NCI-H2171 treated with DMSO at 0.1 percent for 48 hours (cell line): ENCODE measurements at regions not wholly inside any gene's neighbourhood (a gene's known extent, or its start where the extent isn't known, plus 50 kb on each side); places are given as distances from the start of the nearest gene placed in this dataset.
"Not testable (repeated sequence)": the region's sequence is repeated elsewhere in the genome, so short reads cannot be mapped to it uniquely, and the experiment has no call there.

ENCODE experiments used
- DNase-seq: peaks from one replicate; lab custom pipeline; 2025; lab: John Stamatoyannopoulos, UW

DNA sequence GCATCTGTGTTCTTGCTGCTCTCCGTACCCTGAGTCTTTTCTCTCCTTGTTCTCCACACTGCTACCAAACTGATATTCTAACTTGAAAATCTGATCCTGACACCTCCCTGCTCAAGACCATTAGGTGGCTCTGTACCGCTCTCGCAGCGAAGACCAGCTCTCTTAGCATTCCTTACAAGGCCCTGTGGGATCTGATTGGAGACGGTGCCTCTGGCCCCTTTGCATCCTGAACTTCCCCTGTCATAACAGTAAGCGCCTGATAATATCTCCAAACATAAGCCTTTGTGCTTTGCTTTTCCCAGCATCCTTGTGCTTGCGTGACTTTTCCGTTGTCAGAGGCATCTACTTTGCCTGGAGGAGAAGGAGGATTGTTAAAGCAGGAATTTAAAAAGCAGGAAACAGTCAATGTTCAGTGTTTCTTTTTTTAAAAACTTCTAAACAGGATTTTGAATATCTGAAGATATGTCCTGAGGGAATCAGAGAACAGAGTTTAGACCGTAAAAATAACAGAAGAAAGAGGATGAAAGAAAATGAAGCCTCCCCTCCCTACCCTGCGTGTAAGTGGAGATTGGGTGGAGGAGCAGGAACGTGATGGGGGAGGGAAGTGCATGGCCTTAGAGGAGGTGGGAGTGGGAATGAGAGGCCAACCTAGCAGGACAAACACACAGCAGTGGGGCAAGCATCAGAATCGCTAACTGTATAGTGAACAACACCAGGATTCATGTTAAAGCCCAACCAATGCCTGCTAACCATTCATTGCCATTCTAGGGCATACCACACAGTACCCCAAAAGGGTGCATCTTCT, 89.2 kb upstream of the STMND1 start:
- DNase-seq: no peak

DNA sequence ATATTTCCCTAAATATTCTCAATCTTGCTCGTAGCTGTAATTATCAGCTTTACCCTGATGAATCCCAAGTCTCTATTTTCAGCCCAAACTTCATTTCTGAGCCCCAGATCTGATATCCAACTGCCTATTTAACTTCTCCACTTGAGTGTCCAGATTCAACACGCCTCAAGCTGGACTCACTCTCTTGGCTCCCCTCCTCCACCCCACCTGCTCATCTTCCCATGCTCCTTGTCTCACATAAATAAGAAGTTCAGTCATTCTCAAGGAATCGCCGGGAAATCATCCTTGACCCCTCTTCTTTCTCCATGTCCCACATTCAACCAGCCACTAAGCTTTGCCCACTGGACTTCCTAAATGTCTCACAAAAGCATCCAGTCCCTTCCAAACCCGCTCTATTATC, 89.9 kb upstream of the STMND1 start:
- no peak for DNase-seq

DNA sequence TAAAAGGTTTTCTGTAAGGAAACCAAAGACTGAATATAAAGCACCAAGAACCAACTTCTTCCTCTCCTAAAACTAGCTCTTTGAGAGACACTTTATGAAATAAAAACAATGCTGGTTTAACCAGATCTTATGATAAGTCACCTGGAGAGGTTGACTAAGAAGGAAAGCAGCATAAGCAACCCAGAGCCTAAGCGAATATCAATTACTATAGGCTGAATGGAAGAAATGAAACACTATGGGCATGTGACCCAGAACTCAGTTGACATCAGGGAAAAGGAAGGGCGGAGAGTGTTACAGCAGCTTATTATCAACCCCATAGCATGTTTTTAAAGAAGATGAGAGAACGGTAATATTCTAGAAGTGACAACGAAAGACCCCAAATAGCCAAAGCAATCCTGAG, 94.1 kb upstream of the STMND1 start:
- no peak for DNase-seq

DNA sequence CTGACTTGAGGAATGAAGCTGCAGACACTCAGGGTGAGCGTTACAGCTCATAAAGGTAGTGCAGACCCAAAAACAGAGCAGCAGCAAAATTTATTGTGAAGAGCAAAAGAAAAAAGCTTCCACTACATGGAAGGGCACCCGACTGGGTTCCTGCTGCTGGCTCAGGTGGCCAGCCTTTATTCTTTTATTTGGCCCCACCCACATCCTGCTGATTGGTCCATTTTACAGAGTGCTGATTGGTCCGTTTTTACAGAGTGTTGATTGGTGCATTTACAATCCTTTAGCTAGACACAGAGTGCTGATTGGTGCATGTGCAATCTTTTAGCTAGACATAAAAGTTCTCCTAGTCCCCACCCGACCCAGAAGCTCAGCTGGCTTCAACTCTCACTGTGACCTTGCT, 95.3 kb upstream of the STMND1 start:
- DNase-seq: no peak

DNA sequence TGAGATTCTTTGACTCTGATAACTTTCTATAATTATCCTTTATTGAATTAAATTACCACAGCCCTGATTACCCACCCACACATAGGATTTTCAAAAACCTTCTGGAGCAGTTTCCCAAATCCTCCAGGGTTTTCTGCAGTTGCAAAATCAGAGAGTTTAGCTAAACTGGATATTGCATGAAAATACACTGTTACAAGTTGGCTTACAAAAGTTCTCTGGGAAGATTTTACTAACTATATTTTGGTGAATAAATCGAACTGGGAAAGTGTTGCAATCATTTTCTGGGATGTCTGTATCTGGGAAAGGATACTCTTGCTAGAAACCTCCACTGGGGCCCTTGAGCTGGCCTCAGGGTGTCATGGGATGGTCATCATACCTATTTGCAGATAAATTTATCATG, 97.6 kb upstream of the STMND1 start:
- DNase-seq: no peak

DNA sequence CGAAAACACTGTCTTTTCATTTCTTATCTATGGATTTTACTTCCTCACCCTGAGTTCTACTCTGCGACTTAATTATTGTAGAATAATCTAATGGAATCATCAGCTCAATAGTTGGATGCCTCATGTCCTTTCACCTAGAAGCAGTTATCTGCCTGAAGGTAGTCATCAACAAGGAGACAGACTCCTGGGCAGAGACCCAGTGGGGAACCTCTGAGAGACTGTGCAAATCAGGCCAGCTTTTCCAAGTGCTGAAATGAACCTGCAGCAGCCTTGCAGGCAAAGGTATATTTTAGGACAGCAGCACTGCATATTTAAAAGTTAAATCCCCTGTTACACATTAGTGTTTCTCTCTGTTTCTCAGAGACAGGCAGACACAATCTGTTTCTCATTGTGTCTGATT, 99.7 kb upstream of the STMND1 start:
- DNase-seq: no peak

DNA sequence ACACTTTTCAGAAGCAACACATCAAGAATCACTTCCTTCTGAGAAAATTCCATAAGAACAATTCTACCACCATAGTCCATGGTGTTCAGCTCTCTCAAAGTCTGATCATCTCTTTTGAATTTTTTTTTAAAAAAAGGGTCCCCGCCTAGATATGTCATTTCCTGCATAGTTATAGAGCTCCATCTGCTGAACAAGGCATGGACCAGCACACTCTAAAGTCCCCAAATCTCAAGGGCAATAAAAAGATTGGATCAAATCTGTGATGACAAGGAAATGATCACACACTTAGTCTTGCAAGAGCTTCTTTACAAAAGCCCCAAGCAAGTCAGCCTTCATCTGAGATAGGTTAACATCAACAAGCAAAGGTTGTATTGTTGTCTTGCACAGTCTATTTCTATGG, 100.7 kb upstream of the STMND1 start:
- no peak for DNase-seq

DNA sequence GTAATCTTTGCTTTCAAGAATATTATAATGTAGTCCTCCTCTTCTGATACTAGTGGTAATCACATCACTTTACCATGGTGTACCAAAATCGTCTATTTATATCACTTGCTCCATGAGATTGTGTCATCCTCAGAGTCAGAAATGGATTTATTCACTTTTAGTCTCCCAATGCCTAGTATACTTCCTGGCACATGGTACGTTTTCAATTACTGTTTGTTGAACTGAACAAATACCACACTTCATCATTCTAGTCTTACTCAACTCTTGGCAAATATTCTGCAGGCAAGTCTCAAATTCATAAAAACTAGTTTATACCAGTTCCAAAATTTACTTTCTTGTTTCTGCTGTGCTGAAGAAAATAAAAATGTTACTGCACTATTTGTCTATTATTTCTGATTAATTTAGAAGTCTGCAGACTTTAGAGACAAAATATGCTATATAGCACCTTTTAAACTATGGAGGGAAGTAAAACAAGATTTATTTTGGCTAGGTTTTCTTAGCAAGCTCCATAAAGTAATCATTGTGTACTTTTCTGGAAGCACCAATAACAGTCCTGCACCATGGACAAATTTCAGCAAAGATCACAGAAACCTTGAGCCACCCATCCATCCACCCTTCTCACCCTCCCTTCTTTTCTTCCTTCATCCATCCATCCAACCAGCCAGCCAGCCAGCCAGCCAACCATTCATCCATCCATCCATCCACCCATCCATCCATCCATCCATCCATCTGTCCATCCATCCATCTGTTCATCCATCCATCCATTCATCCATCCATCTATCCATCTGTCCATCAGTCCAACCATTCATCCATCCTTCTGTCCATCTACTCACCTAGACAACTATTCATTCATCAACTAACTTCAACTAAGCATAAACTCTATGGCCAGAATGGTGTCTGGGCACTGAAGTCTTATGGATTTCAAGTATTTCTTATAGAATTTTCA, 102.1 kb upstream of the STMND1 start:
- no peak for DNase-seq

DNA sequence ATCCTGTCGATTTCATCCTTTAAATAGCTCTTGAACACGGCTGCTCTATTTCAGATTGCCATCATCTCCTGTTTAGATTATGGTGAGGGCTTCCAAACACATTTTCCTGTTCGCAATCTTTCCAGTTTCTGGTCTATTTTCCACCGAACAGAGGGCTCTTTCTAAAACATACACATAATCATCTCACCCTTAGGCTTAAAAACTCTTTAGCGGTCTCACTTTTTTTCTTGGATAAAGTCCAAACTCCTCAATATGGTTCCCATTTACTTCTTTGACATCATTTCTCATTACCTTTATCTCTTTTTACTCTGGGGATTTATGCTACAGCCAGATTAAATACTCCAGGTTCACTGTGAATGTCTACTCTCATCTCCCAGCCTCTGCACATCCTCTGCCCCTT, 103.4 kb upstream of the STMND1 start:
- no peak for DNase-seq

DNA sequence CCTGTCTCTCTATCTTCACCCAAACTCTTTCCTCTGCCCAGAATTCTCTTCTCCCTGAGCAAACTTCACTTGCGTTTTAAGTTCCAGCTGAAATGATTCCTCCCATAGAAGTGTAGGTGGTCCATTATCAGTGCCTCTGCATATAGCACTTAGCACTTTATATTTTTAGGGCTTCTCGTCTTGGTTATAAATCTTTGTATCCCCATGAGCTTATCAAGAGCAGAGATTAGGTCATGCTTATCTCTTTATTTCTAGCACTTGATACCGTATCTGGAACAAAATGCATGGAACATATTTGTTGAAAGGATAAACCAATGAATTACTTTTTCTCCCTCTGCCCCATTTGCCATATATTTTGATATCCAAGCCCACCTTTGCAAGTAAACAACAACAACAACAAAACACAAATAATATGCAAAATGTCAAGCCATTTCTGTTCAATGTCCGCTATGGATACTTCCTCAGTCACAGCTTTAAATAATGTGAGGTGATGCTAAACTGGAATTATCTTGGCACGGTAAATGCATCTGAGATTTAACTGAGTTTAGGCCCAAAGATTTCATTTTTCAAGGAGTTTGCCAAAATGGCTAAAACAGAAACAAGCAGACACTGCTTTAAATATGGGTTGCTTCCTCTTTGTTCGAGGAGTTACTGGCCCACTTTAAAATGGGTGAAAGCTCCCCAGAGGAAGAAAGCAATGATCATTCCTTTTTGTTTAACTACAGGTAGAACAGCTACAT, 106.2 kb upstream of the STMND1 start:
- no peak for DNase-seq

DNA sequence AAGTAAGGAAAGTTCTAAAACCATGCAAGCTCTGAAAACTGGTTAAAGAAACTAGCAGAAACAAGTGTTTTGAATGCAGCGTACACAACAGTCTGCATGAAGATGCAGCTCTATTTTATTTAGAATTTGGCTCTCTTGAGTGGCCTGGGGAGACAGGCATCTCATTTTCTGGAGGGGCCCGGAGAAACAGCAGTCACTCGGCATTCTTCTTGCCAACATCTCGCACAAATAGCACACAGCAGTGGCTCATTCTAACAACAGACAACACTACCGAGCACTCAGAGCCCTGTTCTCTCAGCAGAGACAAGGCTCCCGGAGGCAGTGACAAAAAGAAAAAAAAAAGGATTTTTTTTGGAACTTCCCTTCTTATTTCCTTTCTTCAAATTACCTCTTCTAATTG, 108.5 kb upstream of the STMND1 start:
- DNase-seq: no peak

DNA sequence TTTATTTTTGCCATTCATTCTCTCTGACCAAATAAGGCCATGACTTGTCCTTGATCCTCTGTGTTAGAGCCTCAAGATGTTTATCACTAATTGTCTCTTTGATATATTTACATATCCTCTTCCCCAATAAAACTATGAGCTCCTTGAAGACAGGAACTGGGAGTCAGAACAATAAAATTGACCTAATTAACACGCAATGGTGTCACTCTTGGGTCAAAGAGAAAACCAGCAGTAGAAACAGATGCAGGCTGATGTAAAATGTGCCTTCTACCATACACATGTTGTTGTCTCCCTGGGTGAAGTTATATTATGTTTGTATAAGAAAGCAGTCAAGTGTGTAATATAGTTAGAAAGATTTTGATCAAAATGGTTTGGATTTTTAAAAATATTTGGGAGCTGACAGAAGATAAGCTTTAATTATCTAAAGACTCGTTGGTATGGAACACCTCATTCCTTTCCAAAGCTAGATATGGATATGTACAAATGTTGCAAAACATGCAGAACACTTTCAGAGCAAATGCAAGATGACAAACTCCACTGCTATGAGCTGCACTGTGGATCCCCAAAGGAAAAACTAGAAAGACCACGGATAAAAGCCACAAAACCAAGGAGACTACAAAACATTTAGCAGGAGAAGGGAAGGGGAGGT, 109.7 kb upstream of the STMND1 start:
- DNase-seq: no peak

DNA sequence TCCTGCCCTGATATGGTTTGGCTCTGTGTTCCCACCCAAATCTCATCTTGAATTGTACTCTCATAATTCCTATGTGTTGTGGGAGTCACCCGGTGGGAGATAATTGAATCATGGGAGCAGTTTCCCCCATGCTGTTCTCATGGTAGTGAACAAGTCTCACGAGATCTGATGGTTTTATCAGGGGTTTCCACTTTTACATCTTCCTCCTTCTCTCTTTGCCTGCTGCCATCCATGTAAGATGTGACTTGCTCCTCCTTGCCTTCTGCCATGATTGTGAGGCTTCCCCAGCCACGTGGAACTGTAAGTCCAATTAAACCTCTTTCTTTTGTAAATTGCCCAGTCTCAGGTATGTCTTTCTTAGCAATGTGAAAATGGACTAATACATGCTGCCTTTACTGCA, 111.9 kb upstream of the STMND1 start:
- DNase-seq: not testable (repeated sequence)

DNA sequence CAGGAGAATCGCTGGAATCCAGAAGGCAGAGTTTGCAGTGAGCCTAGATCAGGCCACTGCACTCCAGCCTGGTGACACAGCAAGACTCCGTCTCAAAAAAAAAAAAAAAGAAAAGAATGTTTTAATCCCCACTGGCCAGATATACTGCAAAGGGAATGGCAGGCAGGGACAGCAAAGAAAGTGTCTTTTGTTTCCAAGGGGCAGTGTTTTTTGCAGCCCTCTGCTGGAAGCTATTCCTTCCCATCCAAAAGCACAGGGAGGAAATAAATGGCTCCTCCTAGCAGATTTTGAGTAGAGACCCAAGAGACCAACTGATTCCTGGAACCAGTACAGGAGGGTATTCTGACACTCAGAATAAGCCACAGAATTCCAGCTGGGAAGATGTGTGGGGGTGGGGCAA, 112.5 kb upstream of the STMND1 start:
- no peak for DNase-seq

DNA sequence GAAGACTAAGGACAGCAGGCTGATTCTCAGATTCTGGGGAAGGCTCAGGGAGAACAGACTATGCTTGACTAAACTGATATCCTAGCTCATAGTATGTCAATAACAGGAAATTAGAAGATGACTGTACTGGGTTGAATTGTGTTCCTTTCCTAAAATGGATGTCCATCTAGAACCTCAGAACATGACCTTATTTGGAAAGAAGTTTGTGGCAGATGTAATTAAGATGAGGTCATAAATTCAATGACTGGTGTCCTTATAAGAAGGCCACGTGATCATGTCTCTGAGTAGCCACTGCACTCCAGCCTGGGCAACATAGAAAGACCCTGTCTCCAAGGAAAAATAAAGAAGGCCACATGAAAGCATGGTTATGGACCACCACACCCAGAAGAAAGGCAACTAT, 113.9 kb upstream of the STMND1 start:
- DNase-seq: no peak

DNA sequence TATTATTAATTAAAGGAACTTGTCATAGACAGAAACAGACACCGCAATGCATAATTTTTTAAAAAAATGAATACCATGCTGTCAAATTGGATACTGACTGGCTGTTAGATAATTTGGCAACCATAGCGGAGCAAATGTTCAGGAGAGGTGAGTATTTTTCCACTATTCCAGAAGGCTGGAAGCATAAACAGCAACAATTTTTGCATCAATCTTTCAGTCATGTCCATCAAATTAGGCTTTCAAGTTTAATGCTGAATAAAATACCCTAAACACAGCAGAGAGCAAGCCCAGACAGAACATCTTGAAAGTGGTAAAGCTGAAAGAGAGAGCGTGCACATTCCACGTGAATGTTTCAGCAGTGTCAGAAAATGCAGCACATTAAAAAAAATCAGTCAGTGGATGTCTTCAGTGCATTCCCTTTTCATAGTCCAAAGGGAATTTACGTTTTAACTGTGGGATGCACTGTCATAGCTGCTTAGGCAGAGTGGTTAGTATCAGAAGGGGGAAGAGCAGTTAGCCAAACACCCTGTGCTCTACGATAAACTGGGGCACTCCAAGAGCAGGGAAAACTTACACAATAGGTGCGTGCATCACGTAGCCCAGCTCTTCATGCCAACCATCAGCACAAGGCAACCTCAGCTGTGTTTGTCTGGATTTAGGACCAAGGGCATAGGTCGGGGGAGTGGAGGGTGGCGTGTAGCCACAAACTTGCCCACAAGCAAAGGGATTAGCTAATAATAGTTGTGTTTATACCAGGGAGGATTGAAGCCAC, 116.2 kb upstream of the STMND1 start:
- no peak for DNase-seq

DNA sequence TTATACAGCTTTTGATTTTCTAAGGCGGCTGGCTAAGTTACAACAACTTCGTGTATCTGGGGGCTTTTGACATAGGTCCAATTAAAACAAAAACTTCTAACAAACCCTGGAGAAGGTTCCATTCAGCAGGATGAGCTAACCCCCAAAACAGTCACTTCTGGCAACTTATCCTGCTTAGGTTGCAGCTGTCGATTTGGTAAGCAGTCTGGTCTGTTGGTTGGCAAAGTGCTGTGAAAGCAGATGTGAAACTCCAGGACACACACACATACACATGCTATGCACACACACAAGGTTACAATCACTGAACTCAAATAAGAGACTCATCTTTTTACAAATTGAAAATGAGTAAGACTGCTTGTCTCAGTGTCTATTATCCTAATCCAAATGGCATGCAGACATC, 119.0 kb upstream of the STMND1 start:
- DNase-seq: no peak

DNA sequence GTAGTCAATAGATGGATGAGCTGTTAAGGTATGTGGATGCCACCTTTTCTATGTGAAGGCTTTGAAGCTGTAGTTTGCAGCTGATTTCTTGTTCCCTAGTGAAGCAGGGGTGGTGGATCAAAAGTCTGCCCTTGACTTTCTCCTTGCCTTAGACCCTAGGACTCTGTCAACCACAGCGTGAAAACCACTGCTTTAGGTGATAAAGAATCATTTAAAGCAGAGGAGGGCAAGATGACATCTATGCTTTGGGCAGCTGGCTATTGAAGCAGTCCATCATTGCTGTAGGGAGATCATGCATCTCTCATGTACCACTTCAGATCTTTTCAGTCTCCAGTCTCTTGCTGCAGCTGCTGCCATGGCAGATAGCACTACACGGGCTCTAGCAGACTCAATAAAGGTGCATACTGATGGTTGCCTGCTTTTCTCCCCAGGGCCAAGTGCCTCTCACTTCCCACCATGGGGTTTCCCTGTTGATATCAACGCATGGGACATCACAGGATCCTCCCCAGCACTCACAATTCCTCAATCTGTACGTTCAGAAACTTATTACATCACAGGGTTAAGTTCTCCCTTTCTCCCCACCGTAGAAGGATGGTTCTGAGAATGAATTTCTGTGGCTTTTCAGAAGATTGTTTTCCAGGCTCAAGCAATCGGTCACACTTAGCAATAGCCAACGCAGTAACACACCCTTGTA, 122.0 kb upstream of the STMND1 start:
- DNase-seq: no peak

DNA sequence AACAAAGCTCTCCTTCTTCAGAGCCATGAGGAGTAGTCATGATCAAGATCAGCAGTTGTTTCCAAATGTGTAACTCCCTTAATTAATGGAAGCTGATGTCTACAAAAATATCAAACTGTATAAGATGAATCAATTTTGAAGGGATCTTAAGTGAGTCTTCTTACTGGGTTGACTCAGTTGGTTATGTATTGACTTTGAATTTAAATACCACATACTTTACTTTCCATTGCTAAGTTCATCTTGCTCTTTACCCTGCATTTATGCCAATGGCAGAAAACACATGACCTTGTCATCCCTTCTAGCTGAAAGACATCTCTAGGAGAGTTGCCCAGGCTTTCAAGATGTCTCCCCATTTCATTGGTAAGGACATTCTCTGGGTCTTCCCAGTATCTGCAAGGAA, 123.2 kb upstream of the STMND1 start:
- DNase-seq: no peak

DNA sequence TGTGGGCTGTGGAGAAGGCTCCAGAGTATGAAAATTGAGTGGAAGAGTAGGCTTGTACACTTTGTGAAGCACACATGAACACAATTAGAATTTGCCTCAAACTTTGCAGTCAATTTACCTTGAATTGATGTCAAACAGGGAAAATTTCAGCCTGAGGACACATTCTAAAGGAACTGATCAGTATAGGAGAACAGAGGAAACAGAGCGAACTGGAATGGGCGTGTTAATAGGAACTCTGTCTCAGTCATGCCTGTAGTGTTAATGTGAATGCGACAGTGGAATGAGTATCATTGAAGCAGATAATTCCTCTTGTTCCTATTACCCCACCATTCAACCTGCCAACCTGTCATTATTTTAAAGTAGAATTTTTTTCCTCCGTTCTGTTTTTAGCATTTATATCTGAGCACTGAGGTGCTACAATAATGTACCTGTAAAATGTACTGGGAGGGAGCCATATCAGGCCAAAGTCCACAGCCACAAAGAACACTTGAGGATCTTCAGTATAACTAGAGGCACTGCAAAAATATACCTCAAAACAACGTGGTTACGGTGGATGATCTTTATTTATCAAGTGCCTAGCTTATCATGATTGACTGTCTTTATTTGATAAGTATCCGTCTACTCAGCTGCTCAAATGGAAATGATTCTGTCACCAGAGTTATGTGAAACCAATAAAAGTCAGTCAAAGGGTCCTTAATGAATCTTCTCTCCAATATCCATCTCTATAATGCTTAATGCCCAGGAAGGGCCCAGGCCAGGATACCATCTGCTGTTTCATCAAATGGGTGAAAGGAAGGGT, 125.3 kb upstream of the STMND1 start:
- DNase-seq: no peak
